K562 (cell line): ENCODE measurements at regions not wholly inside any gene's neighbourhood (a gene's known extent, or its start where the extent isn't known, plus 50 kb on each side); places are given as distances from the start of the nearest gene placed in this dataset.
A peak's percentile ranks its signal among the peaks of the same experiment; 100 is the strongest.

Source experiments
- CBX5 ChIP-seq: IDR thresholded peaks from 2 replicates; pipeline ENCODE4 v1.6.1; 2014; ENCODE audit warnings: low read depth, borderline replicate concordance
- FOXP1 ChIP-seq: sonication (generic); formaldehyde crosslinking; IDR thresholded peaks from 2 replicates; pipeline ENCODE4 v1.8.0; 2022; ENCODE audit warnings: mild to moderate bottlenecking, missing genetic modification reagents
- HDGF ChIP-seq: fragments of 450-650 bp; IDR thresholded peaks from 2 replicates; pipeline ENCODE4 v1.6.1; 2016
- HNRNPL ChIP-seq: fragments of 200-400 bp; formaldehyde crosslinking; IDR thresholded peaks from 2 replicates; pipeline ENCODE4 v1.6.1; 2017; ENCODE audit warnings: low read depth, mild to moderate bottlenecking, low read length
- KAT2B ChIP-seq: IDR thresholded peaks from one replicate; pipeline ENCODE4 v1.6.1; 2012; ENCODE audit warnings: low read depth, mild to moderate bottlenecking, control low read depth, inconsistent platforms, low read length, moderate library complexity
- PTBP1 ChIP-seq: fragments of 200-400 bp; formaldehyde crosslinking; IDR thresholded peaks from 2 replicates; pipeline ENCODE4 v1.6.1; 2017; ENCODE audit warnings: low read depth, low read length
- SRSF7 ChIP-seq: fragments of 200-400 bp; formaldehyde crosslinking; optimal IDR thresholded peaks from 2 replicates; pipeline ENCODE3; 2017; ENCODE audit warnings: mild to moderate bottlenecking, low read depth, low read length
- TFAP4 ChIP-seq: sonication (generic); formaldehyde crosslinking; IDR thresholded peaks from 2 replicates; pipeline ENCODE4 v1.8.0; 2022; ENCODE audit warnings: missing genetic modification reagents, mild to moderate bottlenecking, moderate library complexity, borderline replicate concordance
- ZBTB11 ChIP-seq, 3 experiments: fragments of 200-800 bp in 1 of 3; fragments of 250-450 bp in 1 of 3; fragments of 450-650 bp in 1 of 3; sonication (Bioruptor Pico) in 1 of 3; sonication (Bioruptor generic) in 1 of 3; formaldehyde crosslinking in 1 of 3; IDR thresholded peaks; 2 replicates each; pipeline versions ENCODE4 v1.6.1 to v1.8.0; 2016 to 2022; ENCODE audit warnings: mild to moderate bottlenecking in 2 of 3, missing genetic modification characterization in 2 of 3, missing compliant biosample characterization in 1 of 3, moderate library complexity in 1 of 3
- ZNF384 ChIP-seq: IDR thresholded peaks from 2 replicates; pipeline ENCODE4 v1.6.1; 2012; ENCODE audit warnings: low read depth, low read length, improper control_type of control experiment
- TF ChIP-seq, protein P1 (sequence below): fragments of 250-450 bp; sonication (Bioruptor Pico); IDR thresholded peaks from 2 replicates; pipeline ENCODE4 v1.4.0; 2020; ENCODE audit warnings: mild to moderate bottlenecking, moderate library complexity, borderline replicate concordance
- TF ChIP-seq, protein P2 (sequence below): fragments of 250-450 bp; sonication (Bioruptor Pico); IDR thresholded peaks from 2 replicates; pipeline ENCODE4 v1.8.0; 2021; ENCODE audit warnings: borderline replicate concordance, mild to moderate bottlenecking, moderate library complexity; ENCODE audit not compliant: poor library complexity, severe bottlenecking
- TF ChIP-seq, protein P3 (sequence below), 3 experiments: IDR thresholded peaks in 2 of 3; conservative IDR thresholded peaks in 1 of 3; 2 replicates each; pipeline ENCODE4 v1.5.1; 2011 to 2012; ENCODE audit warnings: low read length in 3 of 3, mild to moderate bottlenecking in 3 of 3, control low read depth in 2 of 3, improper control_type of control experiment in 1 of 3, inconsistent platforms in 1 of 3, low read depth in 1 of 3, mixed read lengths in 1 of 3, moderate library complexity in 1 of 3; ENCODE audit not compliant: insufficient read depth in 2 of 3

- TF ChIP-seq, protein P1, sequence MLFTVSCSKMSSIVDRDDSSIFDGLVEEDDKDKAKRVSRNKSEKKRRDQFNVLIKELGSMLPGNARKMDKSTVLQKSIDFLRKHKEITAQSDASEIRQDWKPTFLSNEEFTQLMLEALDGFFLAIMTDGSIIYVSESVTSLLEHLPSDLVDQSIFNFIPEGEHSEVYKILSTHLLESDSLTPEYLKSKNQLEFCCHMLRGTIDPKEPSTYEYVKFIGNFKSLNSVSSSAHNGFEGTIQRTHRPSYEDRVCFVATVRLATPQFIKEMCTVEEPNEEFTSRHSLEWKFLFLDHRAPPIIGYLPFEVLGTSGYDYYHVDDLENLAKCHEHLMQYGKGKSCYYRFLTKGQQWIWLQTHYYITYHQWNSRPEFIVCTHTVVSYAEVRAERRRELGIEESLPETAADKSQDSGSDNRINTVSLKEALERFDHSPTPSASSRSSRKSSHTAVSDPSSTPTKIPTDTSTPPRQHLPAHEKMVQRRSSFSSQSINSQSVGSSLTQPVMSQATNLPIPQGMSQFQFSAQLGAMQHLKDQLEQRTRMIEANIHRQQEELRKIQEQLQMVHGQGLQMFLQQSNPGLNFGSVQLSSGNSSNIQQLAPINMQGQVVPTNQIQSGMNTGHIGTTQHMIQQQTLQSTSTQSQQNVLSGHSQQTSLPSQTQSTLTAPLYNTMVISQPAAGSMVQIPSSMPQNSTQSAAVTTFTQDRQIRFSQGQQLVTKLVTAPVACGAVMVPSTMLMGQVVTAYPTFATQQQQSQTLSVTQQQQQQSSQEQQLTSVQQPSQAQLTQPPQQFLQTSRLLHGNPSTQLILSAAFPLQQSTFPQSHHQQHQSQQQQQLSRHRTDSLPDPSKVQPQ (CRISPR knock-in tag), result no peak
- TF ChIP-seq, protein P2, sequence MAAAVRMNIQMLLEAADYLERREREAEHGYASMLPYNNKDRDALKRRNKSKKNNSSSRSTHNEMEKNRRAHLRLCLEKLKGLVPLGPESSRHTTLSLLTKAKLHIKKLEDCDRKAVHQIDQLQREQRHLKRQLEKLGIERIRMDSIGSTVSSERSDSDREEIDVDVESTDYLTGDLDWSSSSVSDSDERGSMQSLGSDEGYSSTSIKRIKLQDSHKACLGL (CRISPR knock-in tag), result no peak
- no peak for TF ChIP-seq ZBTB11 (CRISPR knock-in tag; IDR thresholded peaks at IDR 0.05)
- TF ChIP-seq KAT2B, result no peak
- TF ChIP-seq PTBP1, result no peak
- no peak for TF ChIP-seq TFAP4 (CRISPR knock-in tag)
- no peak for TF ChIP-seq CBX5
- no peak for TF ChIP-seq FOXP1 (CRISPR knock-in tag)
- TF ChIP-seq ZNF384, result no peak
- TF ChIP-seq, protein P3, sequence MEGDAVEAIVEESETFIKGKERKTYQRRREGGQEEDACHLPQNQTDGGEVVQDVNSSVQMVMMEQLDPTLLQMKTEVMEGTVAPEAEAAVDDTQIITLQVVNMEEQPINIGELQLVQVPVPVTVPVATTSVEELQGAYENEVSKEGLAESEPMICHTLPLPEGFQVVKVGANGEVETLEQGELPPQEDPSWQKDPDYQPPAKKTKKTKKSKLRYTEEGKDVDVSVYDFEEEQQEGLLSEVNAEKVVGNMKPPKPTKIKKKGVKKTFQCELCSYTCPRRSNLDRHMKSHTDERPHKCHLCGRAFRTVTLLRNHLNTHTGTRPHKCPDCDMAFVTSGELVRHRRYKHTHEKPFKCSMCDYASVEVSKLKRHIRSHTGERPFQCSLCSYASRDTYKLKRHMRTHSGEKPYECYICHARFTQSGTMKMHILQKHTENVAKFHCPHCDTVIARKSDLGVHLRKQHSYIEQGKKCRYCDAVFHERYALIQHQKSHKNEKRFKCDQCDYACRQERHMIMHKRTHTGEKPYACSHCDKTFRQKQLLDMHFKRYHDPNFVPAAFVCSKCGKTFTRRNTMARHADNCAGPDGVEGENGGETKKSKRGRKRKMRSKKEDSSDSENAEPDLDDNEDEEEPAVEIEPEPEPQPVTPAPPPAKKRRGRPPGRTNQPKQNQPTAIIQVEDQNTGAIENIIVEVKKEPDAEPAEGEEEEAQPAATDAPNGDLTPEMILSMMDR (IDR thresholded peaks at IDR 0.05 in 2 of 3, conservative IDR thresholded peaks at IDR 0.05 in 1 of 3; ENCODE audit: insufficient read depth in 2 of 3, low read depth in 1 of 3, low read length in 3 of 3), result peak; percentile 47 to 57 (median 51); a peak in 5 of 6 replicates
- TF ChIP-seq HDGF, result no peak
- TF ChIP-seq SRSF7, result no peak
- no peak for TF ChIP-seq HNRNPL
Measured at GRCh38 chr9:88874391-88874790, 116.9 kb upstream of the S1PR3 start.
